CD4-positive, CD25-positive, alpha-beta regulatory T cell (primary cell): ENCODE measurements at regions not wholly inside any gene's neighbourhood (a gene's known extent, or its start where the extent isn't known, plus 50 kb on each side); places are given as distances from the start of the nearest gene placed in this dataset.

Experiments
- ATAC-seq, 2 donors: fragments of 150-1000 bp; cut with Tn5 transposase; one replicate each; pipeline ENCODE4 v1.10.0; 2021; ENCODE audit warnings: low read depth in 2 of 2, moderate number of reproducible peaks in 2 of 2, moderate library complexity in 1 of 2
- DNase-seq, 3 donors: peaks; one replicate each; pipeline versions ENCODE4 v3.0.0 to v3.0.0-alpha.2; 2012 to 2022; ENCODE audit warnings: mixed read lengths in 1 of 3
- H3K27ac ChIP-seq: one replicate; pipeline ENCODE4 v1.7.0; 2013; ENCODE audit warnings: mild to moderate bottlenecking, low read length; ENCODE audit not compliant: insufficient read depth, poor library complexity, severe bottlenecking
- H3K27me3 ChIP-seq: one replicate; pipeline ENCODE4 v1.7.0; 2013; ENCODE audit warnings: low read length; ENCODE audit not compliant: control insufficient read depth, insufficient read depth
- H3K36me3 ChIP-seq: one replicate; pipeline ENCODE4 v1.7.0; 2013; ENCODE audit warnings: mild to moderate bottlenecking, low read length, moderate library complexity; ENCODE audit not compliant: control insufficient read depth, insufficient read depth
- H3K4me1 ChIP-seq: 2 replicates; pipeline ENCODE4 v1.7.0; 2013; ENCODE audit warnings: mild to moderate bottlenecking, low read length; ENCODE audit not compliant: insufficient read depth, control insufficient read depth, poor library complexity, severe bottlenecking
- H3K4me3 ChIP-seq: one replicate; pipeline ENCODE4 v1.7.0; 2013; ENCODE audit warnings: low read depth, mild to moderate bottlenecking, low read length, moderate library complexity
- H3K9me3 ChIP-seq, 2 experiments: 1 replicate in 1 of 2; 2 replicates in 1 of 2; pipeline ENCODE4 v1.7.0; 2013; ENCODE audit warnings: low read length in 2 of 2, mild to moderate bottlenecking in 1 of 2, moderate library complexity in 1 of 2; ENCODE audit not compliant: control insufficient read depth in 2 of 2
- H3K27ac Mint-ChIP-seq, 3 donors: one replicate each; pipeline ENCODE4 v1.8.0; 2020 to 2022; ENCODE audit warnings: mild to moderate bottlenecking in 3 of 3, mixed read lengths in 3 of 3, moderate library complexity in 2 of 3
- H3K27me3 Mint-ChIP-seq: one replicate; pipeline ENCODE4 v1.8.0; 2022; ENCODE audit warnings: mild to moderate bottlenecking, mixed read lengths
- H3K36me3 Mint-ChIP-seq: one replicate; pipeline ENCODE4 v1.8.0; 2020; ENCODE audit warnings: mixed read lengths
- H3K4me1 Mint-ChIP-seq, 4 donors: one replicate each; pipeline ENCODE4 v1.8.0; 2020 to 2022; ENCODE audit warnings: mixed read lengths in 4 of 4, mild to moderate bottlenecking in 1 of 4
- H3K4me3 Mint-ChIP-seq, 4 donors: one replicate each; pipeline ENCODE4 v1.8.0; 2020 to 2022; ENCODE audit warnings: mild to moderate bottlenecking in 4 of 4, mixed read lengths in 4 of 4, moderate library complexity in 3 of 4
- H3K9me3 Mint-ChIP-seq, 7 donors: one replicate each; pipeline ENCODE4 v1.8.0; 2020 to 2022; ENCODE audit warnings: mixed read lengths in 7 of 7, mild to moderate bottlenecking in 3 of 7, moderate library complexity in 2 of 7

DNA sequence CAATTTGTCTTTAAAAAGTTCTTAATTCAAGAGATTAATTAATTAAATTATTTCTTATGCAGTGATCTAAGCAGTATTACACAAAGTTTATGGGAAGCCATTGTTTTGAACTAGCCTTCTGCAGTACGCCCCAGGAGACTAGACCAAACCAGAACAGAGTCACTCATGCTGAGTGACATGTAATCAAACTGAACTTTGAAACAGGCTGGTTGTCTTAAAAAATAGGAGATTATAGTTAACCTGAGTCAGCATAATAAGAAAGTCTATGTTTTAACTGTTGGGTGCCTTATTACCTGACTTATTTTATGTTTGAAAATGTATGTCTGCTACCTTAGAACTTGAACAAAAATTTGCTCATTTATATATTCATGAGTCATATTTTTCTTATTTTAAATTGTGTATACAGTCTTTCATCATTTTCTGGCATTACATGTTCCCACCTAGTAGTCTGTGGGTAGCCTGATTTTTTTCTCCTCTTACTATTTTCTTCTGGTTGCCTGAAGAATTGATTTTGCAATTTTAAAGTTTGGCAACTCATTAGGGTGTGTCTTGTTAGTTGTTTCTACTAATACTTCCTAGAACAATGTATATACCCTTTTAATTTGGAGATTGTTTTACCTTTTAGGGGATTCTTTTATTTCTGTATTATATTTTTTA, 161.4 kb downstream of the AASDHPPT start:
- no peaks in the 10 kb centered on the region for H3K27me3 Mint-ChIP-seq
- H3K36me3 Mint-ChIP-seq = no peaks in the 10 kb centered on the region
- peaks cover 0 to 2% (median 0%) of the 10 kb centered on the region in 7 donors for H3K9me3 Mint-ChIP-seq
- H3K27ac Mint-ChIP-seq = no peak overlapping the region
- Histone ChIP-seq H3K36me3 (no peaks in the 10 kb centered on the region), H3K9me3 (no peaks in the 10 kb centered on the region), H3K27ac (no peak overlapping the region), H3K4me1 (no peaks in the 10 kb centered on the region), H3K27me3 (no peaks in the 10 kb centered on the region), H3K4me3 (no peak overlapping the region)
- no peak overlapping the region for H3K4me3 Mint-ChIP-seq
- ATAC-seq (no peak), DNase-seq (no peak)
- H3K4me1 Mint-ChIP-seq = no peaks in the 10 kb centered on the region

DNA sequence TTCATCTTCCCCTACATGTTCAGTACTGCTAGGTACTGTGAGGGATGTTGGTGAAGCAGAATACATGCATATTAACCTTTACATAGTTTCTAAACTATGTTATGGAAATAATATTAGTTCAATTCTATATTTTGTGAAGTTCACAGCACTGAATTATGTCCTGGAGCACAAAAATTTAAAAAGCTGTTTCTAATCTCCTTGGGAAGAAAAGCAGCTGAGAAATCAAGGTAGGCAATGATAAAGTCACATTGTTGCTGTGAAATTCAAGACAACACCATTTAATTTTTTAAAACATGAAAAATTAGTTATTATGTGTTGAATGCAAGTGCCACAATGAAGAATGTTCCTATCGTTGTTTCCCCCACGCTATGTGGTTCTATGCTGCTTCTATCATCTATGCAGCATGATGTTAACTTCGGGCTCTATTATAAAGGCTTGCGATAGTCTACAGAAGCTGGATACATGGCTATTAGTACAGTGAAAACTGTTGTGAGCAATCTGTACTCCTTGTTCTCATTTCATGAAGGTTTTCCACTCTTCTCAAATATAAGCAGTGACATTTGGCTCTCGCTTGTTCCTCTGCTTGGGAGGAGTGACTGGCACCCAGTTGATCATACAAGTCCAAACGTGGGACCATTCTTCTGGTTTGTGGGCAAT, 164.3 kb downstream of the AASDHPPT start:
- H3K4me3 Mint-ChIP-seq = no peak overlapping the region
- no peak overlapping the region for H3K27ac Mint-ChIP-seq
- no peaks in the 10 kb centered on the region for H3K36me3 Mint-ChIP-seq
- peaks cover 3 to 7% (median 5%) of the 10 kb centered on the region in 7 donors for H3K9me3 Mint-ChIP-seq
- Histone ChIP-seq H3K27me3 (no peaks in the 10 kb centered on the region), H3K9me3 (peaks cover 0 to 6% of the 10 kb centered on the region in 2 experiments), H3K36me3 (no peaks in the 10 kb centered on the region), H3K4me3 (no peak overlapping the region), H3K27ac (no peak overlapping the region), H3K4me1 (no peaks in the 10 kb centered on the region)
- peaks cover 4% of the 10 kb centered on the region for H3K27me3 Mint-ChIP-seq
- ATAC-seq (no peak), DNase-seq (no peak)
- no peaks in the 10 kb centered on the region for H3K4me1 Mint-ChIP-seq

DNA sequence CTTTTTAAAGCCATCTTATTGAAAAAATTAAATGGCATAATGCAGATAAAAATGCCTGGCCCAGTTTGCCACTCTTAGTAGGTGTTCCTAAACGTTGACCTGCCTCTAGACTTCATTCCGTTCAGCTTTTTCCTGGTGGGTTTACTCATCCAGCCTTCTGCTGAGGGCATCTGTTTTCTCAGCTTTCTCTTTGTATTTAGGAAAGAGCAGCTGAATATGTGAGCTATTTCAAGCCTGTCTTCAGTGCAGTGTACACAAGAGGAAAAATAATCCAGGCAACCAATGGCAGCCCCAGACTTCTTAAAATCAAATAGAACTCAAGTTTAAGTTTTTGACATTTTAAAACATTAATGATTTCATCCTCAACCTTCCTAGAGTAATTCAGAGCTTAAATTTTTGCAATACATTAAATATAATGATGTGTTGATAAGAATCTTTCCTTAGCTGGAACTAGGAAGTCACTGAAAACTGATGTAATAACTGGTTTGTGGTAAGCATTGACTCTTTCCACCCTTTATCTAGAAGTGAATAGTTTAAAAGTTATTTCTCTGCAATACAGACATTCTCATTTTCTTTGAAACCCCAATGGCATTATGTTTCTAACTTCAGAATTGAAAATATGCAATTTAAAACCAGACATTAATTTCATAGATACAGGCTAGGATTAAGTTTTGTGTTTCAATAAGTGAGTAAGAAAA, 165.4 kb downstream of the AASDHPPT start:
- H3K27ac Mint-ChIP-seq = no peak overlapping the region
- Histone ChIP-seq H3K4me1 (no peaks in the 10 kb centered on the region), H3K9me3 (peaks cover 0 to 12% of the 10 kb centered on the region in 2 experiments), H3K36me3 (no peaks in the 10 kb centered on the region), H3K4me3 (no peak overlapping the region), H3K27me3 (no peaks in the 10 kb centered on the region), H3K27ac (no peak overlapping the region)
- DNase-seq (no peak), ATAC-seq (no peak)
- H3K9me3 Mint-ChIP-seq = peaks cover 3 to 11% (median 5%) of the 10 kb centered on the region in 7 donors
- H3K4me3 Mint-ChIP-seq = peak overlapping the region in 1 of 4 donors; percentile 71
- H3K36me3 Mint-ChIP-seq = no peaks in the 10 kb centered on the region
- peaks cover 4% of the 10 kb centered on the region for H3K27me3 Mint-ChIP-seq
- no peaks in the 10 kb centered on the region for H3K4me1 Mint-ChIP-seq

DNA sequence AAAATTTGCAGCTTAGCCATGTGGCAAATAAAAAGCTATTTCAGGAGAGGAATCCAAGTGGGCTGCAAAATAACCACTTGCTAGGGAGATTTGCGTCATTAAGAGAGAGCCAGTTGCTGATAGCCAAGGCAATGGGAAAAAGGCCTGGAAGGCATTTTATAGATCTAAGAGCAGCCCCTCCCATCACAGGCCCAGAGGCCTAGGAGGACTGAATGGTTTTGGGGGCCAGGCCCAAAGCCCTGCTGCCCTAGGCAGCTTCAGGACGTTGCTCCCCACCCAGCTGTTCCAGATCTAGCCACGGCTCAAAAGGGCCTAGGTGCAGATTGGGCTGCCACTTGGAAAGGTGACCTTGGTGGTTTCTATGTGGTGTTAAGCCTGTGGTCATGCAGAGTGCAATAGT, 169.0 kb downstream of the AASDHPPT start:
- Histone ChIP-seq H3K9me3 (peaks cover 0 to 12% of the 10 kb centered on the region in 2 experiments), H3K27ac (no peak overlapping the region), H3K27me3 (no peaks in the 10 kb centered on the region), H3K4me3 (no peak overlapping the region), H3K4me1 (no peaks in the 10 kb centered on the region), H3K36me3 (no peaks in the 10 kb centered on the region)
- no peak for DNase-seq
- no peak for ATAC-seq
- H3K27me3 Mint-ChIP-seq = peaks cover 4% of the 10 kb centered on the region
- no peaks in the 10 kb centered on the region for H3K4me1 Mint-ChIP-seq
- H3K36me3 Mint-ChIP-seq = no peaks in the 10 kb centered on the region
- H3K9me3 Mint-ChIP-seq = peaks cover 5 to 12% (median 10%) of the 10 kb centered on the region in 7 donors
- no peak overlapping the region for H3K27ac Mint-ChIP-seq
- H3K4me3 Mint-ChIP-seq = no peak overlapping the region

DNA sequence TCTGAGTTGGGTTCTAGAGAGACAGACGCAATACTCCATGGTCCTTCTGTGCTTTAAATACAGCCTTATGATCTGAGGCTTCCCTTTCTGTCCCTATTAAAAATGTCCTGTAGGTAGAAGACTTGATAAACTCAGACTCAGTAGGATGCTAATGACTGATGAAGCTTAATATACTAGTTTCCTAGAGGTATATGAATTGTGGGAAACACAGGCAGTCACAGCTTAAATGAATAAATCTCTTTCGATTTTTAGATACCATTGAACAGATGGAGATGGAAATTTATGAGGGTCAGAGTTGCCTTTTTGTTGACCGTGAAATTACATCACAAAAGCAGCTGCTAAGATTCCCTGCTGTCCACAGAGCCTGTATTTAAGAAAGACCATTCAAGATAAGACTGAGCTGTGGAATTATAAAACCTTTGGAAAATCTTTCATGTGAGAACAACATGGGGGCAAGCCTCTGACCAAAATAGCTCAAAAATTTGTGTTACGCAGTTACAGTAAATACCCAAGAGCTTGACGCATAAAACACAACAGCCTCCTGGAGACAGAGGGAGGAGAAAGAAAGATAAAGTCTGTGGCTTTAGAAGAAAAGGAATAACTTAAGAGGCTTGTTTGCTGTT, 172.3 kb downstream of the AASDHPPT start:
- H3K36me3 Mint-ChIP-seq = no peaks in the 10 kb centered on the region
- DNase-seq (no peak), ATAC-seq (no peak)
- no peak overlapping the region for H3K27ac ChIP-seq
- H3K9me3 ChIP-seq = peaks cover 0 to 12% of the 10 kb centered on the region in 2 experiments
- H3K4me1 Mint-ChIP-seq = no peaks in the 10 kb centered on the region
- no peak overlapping the region for H3K4me3 ChIP-seq
- H3K4me1 ChIP-seq = no peaks in the 10 kb centered on the region
- H3K27ac Mint-ChIP-seq = no peak overlapping the region
- H3K27me3 Mint-ChIP-seq = no peaks in the 10 kb centered on the region
- H3K4me3 Mint-ChIP-seq = no peak overlapping the region
- H3K36me3 ChIP-seq = no peaks in the 10 kb centered on the region
- peaks cover 5 to 12% (median 10%) of the 10 kb centered on the region in 7 donors for H3K9me3 Mint-ChIP-seq
- H3K27me3 ChIP-seq = no peaks in the 10 kb centered on the region

DNA sequence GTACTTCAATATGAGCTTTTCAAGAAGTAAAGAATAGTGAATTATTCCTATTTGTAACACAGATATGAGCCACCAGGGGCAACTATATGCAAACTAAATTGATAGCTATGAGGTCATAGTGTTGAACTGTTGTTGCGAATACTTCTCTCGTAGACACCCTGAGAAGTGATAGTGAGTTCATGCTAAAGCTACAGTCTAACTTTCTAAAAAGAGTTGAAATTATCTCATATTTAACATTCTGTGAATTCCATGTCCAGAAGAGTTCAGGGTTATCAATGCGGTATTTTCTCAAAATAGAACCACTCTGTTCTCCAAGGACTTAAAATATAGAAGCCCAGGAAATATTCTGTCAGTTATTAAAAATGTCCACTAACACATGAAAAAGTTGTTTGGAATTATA, 185.4 kb downstream of the AASDHPPT start:
- Mint-ChIP-seq H3K36me3 (no peaks in the 10 kb centered on the region), H3K27ac (no peak overlapping the region), H3K4me3 (no peak overlapping the region), H3K4me1 (no peaks in the 10 kb centered on the region), H3K9me3 (peaks cover 0 to 12% (median 4%) of the 10 kb centered on the region in 7 donors), H3K27me3 (no peaks in the 10 kb centered on the region)
- Histone ChIP-seq H3K27me3 (no peaks in the 10 kb centered on the region), H3K36me3 (no peaks in the 10 kb centered on the region), H3K27ac (no peak overlapping the region), H3K4me1 (no peaks in the 10 kb centered on the region), H3K4me3 (no peak overlapping the region), H3K9me3 (no peaks in the 10 kb centered on the region)
- ATAC-seq (no peak), DNase-seq (no peak)

DNA sequence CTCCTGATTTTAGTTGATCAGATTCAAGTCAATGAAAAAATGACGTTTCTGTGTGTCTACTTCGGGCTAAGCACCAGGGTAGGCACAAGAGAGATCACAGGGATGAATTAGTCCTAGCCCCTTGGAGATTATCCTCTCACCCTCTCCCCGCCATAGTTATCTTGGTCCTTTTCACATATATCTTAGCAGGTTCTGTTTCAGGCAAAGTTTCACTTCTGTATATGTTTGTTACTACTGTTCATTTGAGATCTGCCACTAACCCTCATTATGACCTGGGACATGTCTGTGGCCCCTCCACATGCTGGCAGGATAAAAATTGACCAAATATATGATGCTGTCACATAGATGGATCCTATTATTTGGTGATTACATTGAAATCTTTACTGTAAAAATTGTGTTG, 186.1 kb downstream of the AASDHPPT start:
- Mint-ChIP-seq H3K4me3 (no peak overlapping the region), H3K9me3 (peaks cover 0 to 18% (median 5%) of the 10 kb centered on the region in 7 donors), H3K4me1 (no peaks in the 10 kb centered on the region), H3K36me3 (no peaks in the 10 kb centered on the region), H3K27me3 (no peaks in the 10 kb centered on the region), H3K27ac (no peak overlapping the region)
- DNase-seq = no peak
- Histone ChIP-seq H3K4me3 (no peak overlapping the region), H3K36me3 (no peaks in the 10 kb centered on the region), H3K4me1 (no peaks in the 10 kb centered on the region), H3K27ac (no peak overlapping the region), H3K27me3 (no peaks in the 10 kb centered on the region), H3K9me3 (no peaks in the 10 kb centered on the region)
- ATAC-seq = no peak
